GM12878 (cell line): ENCODE measurements at regions not wholly inside any gene's neighbourhood (a gene's known extent, or its start where the extent isn't known, plus 50 kb on each side); places are given as distances from the start of the nearest gene placed in this dataset.
"Not testable (repeated sequence)": the region's sequence is repeated elsewhere in the genome, so short reads cannot be mapped to it uniquely, and the experiment has no call there.

Experiments
- ATAC-seq: fragments of 200-7000 bp; cut with Tn5 transposase; 3 replicates; pipeline ENCODE4 v1.9.1; 2020; ENCODE audit warnings: mild to moderate bottlenecking, moderate library complexity
- BruUV-seq: library from RNA; stranded (reverse); fragments of 400-500 nt; replicated peaks from 2 replicates; lab custom pipeline; 2021; lab: Mats Ljungman, UMichigan
- CTCF ChIA-PET: fragments of 300-600 bp; sonication (Branson Sonifier 250); formaldehyde crosslinking; extraction: SDS; loops from one replicate; lab custom pipeline; 2021; ENCODE audit warnings: inconsistent platforms; lab: Yijun Ruan, JAX
- POLR2A ChIA-PET: fragments of 350-600 bp; formaldehyde crosslinking; extraction: SDS; loops from one replicate; lab custom pipeline; 2021; ENCODE audit warnings: inconsistent platforms; lab: Charles Lee
- RAD21 ChIA-PET: fragments of 300-600 bp; sonication (Branson Sonifier 250); formaldehyde crosslinking; loops from one replicate; lab custom pipeline; 2023; ENCODE audit warnings: antibody characterized with exemption; ENCODE audit not compliant: unreplicated experiment; lab: Charles Lee
- SMC1A ChIA-PET: fragments of 300-600 bp; sonication (Branson Sonifier 250); formaldehyde crosslinking; loops from one replicate; lab custom pipeline; 2023; ENCODE audit not compliant: unreplicated experiment, uncharacterized antibody; lab: Charles Lee
- DNase-seq: peaks from one replicate; pipeline ENCODE4 v3.0.0-alpha.2; 2011; ENCODE audit warnings: low read depth, low spot score
- FAIRE-seq: peaks from 3 replicates; lab custom pipeline; 2011; peaks lifted over from hg19 to GRCh38; lab: Jason Lieb, UNC
- H2AFZ ChIP-seq: 2 replicates; pipeline ENCODE4 v1.6.0; 2011; ENCODE audit warnings: low read depth, low read length, control low read depth; ENCODE audit not compliant: control insufficient read depth
- H3K27ac ChIP-seq: 2 replicates; pipeline ENCODE4 v1.5.1; 2011; ENCODE audit warnings: control low read depth; ENCODE audit not compliant: control insufficient read depth, insufficient read depth
- H3K27me3 ChIP-seq, 2 experiments: replicated peaks in 1 of 2; 2 replicates each; pipeline versions ENCODE4 v1.6.0 to v1.6.1; 2011; ENCODE audit warnings: low read length in 1 of 2; ENCODE audit not compliant: control insufficient read depth in 2 of 2, insufficient read depth in 2 of 2
- H3K36me3 ChIP-seq, 2 experiments: 2 replicates each; pipeline ENCODE4 v1.5.1; 2011; ENCODE audit warnings: low read length in 1 of 2; ENCODE audit not compliant: control insufficient read depth in 2 of 2, insufficient read depth in 2 of 2
- H3K4me1 ChIP-seq: 2 replicates; pipeline ENCODE4 v1.6.1; 2011; ENCODE audit warnings: mild to moderate bottlenecking, low read length, moderate library complexity, mixed read lengths; ENCODE audit not compliant: control insufficient read depth, insufficient read depth
- H3K4me2 ChIP-seq: 2 replicates; pipeline ENCODE4 v1.6.0; 2011; ENCODE audit warnings: control low read depth; ENCODE audit not compliant: control insufficient read depth, insufficient read depth
- H3K4me3 ChIP-seq: fragments of 200-600 bp; sonication (generic); 2 replicates; pipeline ENCODE4 v1.5.1; 2016
- H3K79me2 ChIP-seq: 2 replicates; pipeline ENCODE4 v1.6.0; 2011; ENCODE audit warnings: low read length; ENCODE audit not compliant: control insufficient read depth, insufficient read depth
- H3K9ac ChIP-seq: 2 replicates; pipeline ENCODE4 v1.8.0; 2011; ENCODE audit warnings: low read length, control low read depth, mixed read lengths; ENCODE audit not compliant: control insufficient read depth, insufficient read depth
- H3K9me3 ChIP-seq: replicated peaks from 3 replicates; pipeline ENCODE4 v1.5.1; 2011; ENCODE audit warnings: mild to moderate bottlenecking, low read length; ENCODE audit not compliant: control insufficient read depth, insufficient read depth
- H4K20me1 ChIP-seq: 2 replicates; pipeline ENCODE4 v1.6.0; 2011; ENCODE audit not compliant: control insufficient read depth, insufficient read depth
- CHD2 ChIP-seq: IDR thresholded peaks from 2 replicates; pipeline ENCODE4 v1.6.1; 2011; ENCODE audit warnings: low read depth, low read length, improper control_type of control experiment, borderline replicate concordance
- SPI1 ChIP-seq: IDR thresholded peaks from 2 replicates; pipeline ENCODE4 v1.6.1; 2011; ENCODE audit warnings: low read depth, mild to moderate bottlenecking, low read length, moderate library complexity, borderline replicate concordance; ENCODE audit not compliant: insufficient read depth
- WGBS: methylation state at CpG from one replicate; pipeline ENCODE4 v1.1.6; 2016; ENCODE audit warnings: low lambda C conversion rate; ENCODE audit not compliant: insufficient replicate concordance, insufficient coverage; ENCODE audit errors: missing lambda C conversion rate; 5-methylcytosine and 5-hydroxymethylcytosine counted together
- in situ Hi-C: fragments of 300-500 bp; cut with MboI; formaldehyde crosslinking; loops from 9 replicates; pipeline ENCODE4 v1.14.3; 2018; ENCODE audit warnings: mixed read lengths
- intact Hi-C: fragments of 100-400 bp; cut with micrococcal nuclease; formaldehyde crosslinking; loops from one replicate; pipeline ENCODE4 v1.14.2; 2022; ENCODE audit not compliant: unreplicated experiment
- TF ChIP-seq, protein P1 (sequence below): fragments of 450-650 bp; IDR thresholded peaks from 2 replicates; pipeline ENCODE4 v1.6.1; 2016; ENCODE audit warnings: mild to moderate bottlenecking

DNA sequence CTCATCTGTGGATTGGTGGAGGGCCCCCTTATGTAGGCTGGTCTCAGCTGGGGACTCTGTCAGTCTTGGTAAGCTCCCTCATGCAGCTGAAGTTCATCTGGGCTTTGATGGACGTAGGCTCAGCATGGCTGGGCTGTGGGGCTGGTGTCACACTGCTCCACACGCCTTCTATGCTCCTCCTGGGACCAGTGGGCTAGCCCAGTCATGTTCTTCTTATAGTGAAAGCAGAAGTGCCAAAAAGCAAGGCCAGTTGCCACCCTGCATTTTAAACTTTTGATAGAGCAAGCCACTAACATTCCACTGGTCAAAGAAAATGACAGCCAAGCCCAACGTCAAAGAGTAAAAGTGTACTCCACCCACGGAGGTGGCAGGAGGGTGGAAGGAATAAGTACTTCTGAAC, 165.5 kb downstream of the MEX3B start:
- no peak for FAIRE-seq
- TF ChIP-seq CHD2 = no peak
- TF ChIP-seq, protein P1, sequence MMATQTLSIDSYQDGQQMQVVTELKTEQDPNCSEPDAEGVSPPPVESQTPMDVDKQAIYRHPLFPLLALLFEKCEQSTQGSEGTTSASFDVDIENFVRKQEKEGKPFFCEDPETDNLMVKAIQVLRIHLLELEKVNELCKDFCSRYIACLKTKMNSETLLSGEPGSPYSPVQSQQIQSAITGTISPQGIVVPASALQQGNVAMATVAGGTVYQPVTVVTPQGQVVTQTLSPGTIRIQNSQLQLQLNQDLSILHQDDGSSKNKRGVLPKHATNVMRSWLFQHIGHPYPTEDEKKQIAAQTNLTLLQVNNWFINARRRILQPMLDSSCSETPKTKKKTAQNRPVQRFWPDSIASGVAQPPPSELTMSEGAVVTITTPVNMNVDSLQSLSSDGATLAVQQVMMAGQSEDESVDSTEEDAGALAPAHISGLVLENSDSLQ = peak; percentile 42
- TF ChIP-seq SPI1 = peak; percentile 66; the same call in 1 of the 2 replicates
- TF ChIP-seq, all 136 proteins: peak for 2
- BruUV-seq = no TSS peak
- H3K27ac ChIP-seq = no peak overlapping the region
- H3K4me3 ChIP-seq = no peak overlapping the region
- H3K9ac ChIP-seq = no peak overlapping the region
- H3K27me3 ChIP-seq = 0 out of 4 replicates have a peak, but pooled peaks cover 0 to 2% of the 10 kb centered on the region in 2 experiments
- no peaks in the 10 kb centered on the region; the same call in 2 of the 3 replicates for H3K9me3 ChIP-seq
- no peaks in the 10 kb centered on the region for H4K20me1 ChIP-seq
- RAD21 ChIA-PET = no interaction called here
- intact Hi-C loops (no loop called here), in situ Hi-C loops (no loop called here)
- POLR2A ChIA-PET = no interaction called here
- H2AFZ ChIP-seq = no peak overlapping the region
- DNase-seq (peak; percentile 8), ATAC-seq (peak; percentile 78)
- CTCF ChIA-PET = no interaction called here
- peak overlapping the region; percentile 33; the same call in 1 of the 2 replicates for H3K4me2 ChIP-seq
- no peaks in the 10 kb centered on the region for H3K36me3 ChIP-seq
- 11% methylated on average over 4 of the region's 4 CpGs for WGBS
- SMC1A ChIA-PET = interaction anchor here (1.8 kb wide), 1 partner anchor 12 kb away, joined by 4 read pairs; no protein-coding TSS in a partner anchor
- no peaks in the 10 kb centered on the region for H3K4me1 ChIP-seq
- H3K79me2 ChIP-seq = no peaks in the 10 kb centered on the region

DNA sequence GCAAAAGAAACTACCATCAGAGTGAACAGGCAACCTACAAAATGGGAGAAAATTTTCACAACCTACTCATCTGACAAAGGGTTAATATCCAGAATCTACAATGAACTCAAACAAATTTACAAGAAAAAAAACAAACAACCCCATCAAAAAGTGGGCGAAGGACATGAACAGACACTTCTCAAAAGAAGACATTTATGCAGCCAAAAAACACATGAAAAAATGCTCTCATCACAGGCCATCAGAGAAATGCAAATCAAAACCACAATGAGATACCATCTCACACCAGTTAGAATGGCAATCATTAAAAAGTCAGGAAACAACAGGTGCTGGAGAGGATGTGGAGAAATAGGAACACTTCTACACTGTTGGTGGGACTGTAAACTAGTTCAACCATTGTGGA, 170.1 kb downstream of the MEX3B start:
- BruUV-seq, DNase-seq, H3K9me3 ChIP-seq, H3K4me3 ChIP-seq, H3K79me2 ChIP-seq, H3K4me2 ChIP-seq, in situ Hi-C loops, H2AFZ ChIP-seq, H3K4me1 ChIP-seq, H3K27ac ChIP-seq, H4K20me1 ChIP-seq, H3K36me3 ChIP-seq, H3K27me3 ChIP-seq, SMC1A ChIA-PET, FAIRE-seq, RAD21 ChIA-PET, CTCF ChIA-PET, POLR2A ChIA-PET, intact Hi-C loops, H3K9ac ChIP-seq, ATAC-seq: not testable (repeated sequence)
- WGBS = 92% methylated on average over 1 of the region's 1 CpG

DNA sequence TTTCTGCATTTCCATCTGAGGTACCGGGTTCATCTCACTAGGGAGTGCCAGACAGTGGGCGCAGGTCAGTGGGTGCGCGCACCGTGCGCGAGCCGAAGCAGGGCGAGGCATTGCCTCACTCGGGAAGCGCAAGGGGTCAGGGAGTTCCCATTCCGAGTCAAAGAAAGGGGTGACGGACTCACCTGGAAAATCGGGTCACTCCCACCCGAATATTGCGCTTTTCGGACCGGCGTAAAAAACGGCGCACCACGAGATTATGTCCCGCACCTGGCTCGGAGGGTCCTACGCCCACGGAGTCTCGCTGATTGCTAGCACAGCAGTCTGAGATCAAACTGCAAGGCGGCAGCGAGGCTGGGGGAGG, 175.1 kb downstream of the MEX3B start:
- POLR2A ChIA-PET, H3K9ac ChIP-seq, H2AFZ ChIP-seq, H4K20me1 ChIP-seq, RAD21 ChIA-PET, H3K79me2 ChIP-seq, intact Hi-C loops, H3K27me3 ChIP-seq, SMC1A ChIA-PET, H3K27ac ChIP-seq, H3K36me3 ChIP-seq, H3K9me3 ChIP-seq, H3K4me3 ChIP-seq, H3K4me2 ChIP-seq, FAIRE-seq, DNase-seq, BruUV-seq, H3K4me1 ChIP-seq, ATAC-seq, in situ Hi-C loops, CTCF ChIA-PET: not testable (repeated sequence)
- WGBS = 89% methylated on average over 7 of the region's 29 CpGs
